ENCODE measurements at regions not wholly inside any gene's neighbourhood (a gene's known extent, or its start where the extent isn't known, plus 50 kb on each side); places are given as distances from the start of the nearest gene placed in this dataset.

GRCh38 chr6:121971931-121972335 lies 427.5 kb upstream of the HSF2 start:
- TF ChIP-seq CTCF (IDR thresholded peaks at IDR 0.05) (no peak), EP300 (IDR thresholded peaks at IDR 0.05) (no peak), POLR2A (IDR thresholded peaks at IDR 0.05) (no peak)

All from ovary (tissue), 3 donors.